GM21367 (cell line): ENCODE measurements at regions not wholly inside any gene's neighbourhood (a gene's known extent, or its start where the extent isn't known, plus 50 kb on each side); places are given as distances from the start of the nearest gene placed in this dataset.
"Not testable (repeated sequence)": the region's sequence is repeated elsewhere in the genome, so short reads cannot be mapped to it uniquely, and the experiment has no call there.

Source experiments
- ATAC-seq: cut with Tn5 transposase; IDR thresholded peaks from one replicate; pipeline ENCODE4 v1.9.1; 2021; ENCODE audit not compliant: unreplicated experiment

DNA sequence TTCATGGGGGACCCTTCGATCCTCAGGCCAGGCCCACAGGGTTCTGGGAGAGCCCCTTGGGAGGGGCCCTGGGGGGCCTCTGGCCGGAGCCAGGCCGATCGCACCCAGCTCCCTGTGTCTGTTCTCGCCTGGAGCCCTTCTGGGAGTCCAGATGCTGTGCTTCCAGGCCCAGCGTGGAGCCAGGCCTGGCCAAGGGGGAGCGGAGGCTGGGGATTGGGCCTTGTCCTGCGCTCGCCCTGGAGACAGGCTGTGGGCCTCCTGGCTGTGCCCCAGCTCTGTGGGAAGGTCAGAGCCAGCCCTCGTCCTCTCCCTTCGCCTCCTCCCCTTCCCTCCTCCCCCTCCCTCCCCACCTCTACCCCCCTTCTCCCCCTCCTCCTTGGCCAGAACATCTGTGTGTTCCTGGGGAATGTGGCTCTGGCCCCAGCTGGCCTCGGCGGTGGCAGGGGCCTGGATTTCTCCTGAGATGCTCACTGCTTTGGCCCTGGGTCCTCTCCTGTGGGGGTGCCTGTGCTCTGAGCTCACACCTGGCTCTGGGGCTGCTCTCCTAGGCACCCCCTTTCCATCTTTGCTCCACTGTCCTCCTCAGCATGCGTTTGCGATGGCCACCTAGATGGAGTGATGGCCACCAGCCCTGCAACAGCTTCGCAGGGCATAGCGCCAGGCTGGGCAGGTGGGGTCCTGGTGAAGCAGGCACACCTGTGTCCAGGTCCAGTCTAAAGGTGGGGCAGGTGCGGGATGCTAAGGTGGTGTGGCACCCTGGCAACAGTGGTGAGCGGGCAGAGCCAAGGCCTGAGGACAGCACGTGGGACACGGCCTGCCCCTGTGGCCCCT lies 90.6 kb upstream of the CIBAR2 start:
- no peak for ATAC-seq

DNA sequence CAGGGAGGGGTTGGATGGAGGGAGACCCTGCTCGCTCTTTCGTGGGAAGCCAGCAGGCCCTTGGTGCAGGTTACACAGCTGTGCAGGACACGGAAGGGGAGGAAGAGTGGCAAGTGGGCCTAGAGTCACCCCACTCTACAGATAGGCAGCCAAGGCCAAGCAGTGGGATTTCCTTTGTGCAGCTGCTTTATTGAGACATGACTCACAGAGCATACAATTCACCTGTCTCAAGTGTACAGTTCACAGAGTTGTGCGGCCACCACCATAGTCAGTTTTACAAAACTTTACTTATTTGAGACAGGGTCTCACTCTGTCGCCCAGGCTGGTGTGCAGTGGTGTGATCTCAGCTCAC lies 91.2 kb upstream of the CIBAR2 start:
- no peak for ATAC-seq

DNA sequence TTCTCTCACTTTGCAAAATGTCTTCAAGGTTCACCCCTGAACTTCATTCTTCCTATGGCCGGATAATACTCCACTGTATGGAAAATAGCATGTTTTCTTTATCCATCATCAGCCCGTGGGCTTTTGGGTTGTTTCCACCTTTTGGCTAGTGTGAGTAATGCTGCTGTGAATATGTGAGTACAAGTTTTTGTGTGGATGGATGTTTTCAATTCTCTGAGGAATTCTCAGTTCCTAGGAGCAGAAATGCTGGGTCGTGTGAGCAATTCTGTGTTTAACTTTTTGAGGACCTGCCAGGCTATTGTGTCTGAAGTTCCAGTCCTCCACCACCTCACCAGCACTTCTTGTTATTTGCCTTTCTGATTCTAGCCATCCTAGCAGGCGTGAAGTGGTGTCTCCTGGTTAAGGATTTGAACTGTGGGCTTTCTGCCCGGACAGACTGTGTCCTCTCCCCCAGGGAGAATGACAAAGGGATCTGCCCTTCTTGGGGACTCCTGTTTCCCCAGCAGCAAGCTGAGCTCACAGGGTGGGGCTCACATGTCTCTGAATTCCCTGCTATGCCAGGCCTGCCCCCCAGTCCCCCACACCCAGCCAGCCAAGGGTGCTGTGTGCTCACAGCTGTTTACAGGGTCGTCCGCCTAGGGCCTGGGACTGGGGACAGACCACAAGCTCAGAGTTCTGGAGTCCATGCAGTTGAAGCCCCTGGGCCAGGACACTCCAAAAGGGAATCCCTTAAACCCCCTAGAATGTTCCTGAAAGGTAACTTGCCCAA lies 92.2 kb upstream of the CIBAR2 start:
- no peak for ATAC-seq

- ATAC-seq: not testable (repeated sequence)
Measured at GRCh38 chr16:85205257-85205656, 93.0 kb upstream of the CIBAR2 start.

- ATAC-seq: no peak
Measured at GRCh38 chr16:85205747-85206471, 93.6 kb upstream of the CIBAR2 start.

DNA sequence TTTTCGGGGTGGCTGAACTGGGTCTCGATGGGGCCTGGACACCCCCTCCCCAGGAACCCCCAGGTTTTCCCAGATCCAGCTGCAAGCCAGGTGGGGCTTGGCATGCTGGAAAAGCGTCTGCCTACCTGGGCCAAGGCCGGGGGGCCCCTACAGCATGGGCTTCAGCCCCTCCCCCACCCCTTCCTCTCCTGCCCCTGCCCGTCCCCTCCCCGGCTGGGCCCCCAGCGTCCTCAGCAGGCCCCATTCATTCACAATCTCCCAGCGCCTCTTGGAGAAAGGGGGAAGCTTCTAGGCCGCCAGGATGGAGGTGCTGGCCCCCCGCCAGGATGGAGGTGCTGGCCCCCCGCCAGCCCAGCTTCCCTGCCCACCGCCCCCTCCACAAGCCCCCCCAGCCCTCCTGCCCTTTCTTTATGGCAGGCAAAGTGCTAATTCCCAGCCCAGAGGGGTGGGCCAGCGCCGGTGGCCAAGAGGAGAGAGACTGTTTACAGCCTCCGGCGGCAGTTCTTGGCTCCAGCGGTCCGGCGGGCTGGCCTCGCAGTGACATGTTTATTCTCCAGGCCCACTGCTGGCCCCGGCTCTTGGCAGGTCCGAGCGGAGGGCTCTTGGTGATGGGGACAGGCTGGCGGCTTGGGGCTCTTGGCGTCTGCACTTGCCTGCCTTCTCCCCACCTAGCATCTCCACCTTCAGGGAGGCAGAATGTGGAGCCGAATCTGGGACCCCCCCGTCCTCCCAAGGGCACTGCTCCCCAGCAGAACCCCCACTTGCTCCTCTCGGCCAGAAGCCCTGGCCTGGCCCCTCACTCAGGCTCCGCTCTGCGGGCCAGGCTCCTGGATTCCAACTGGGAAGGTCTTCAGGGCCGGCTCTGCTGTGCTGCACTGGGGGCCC lies 94.4 kb upstream of the CIBAR2 start:
- ATAC-seq: no peak

- ATAC-seq: no peak
Measured at GRCh38 chr16:85207357-85207921, 95.2 kb upstream of the CIBAR2 start.

GRCh38 chr16:85208181-85208580 lies 95.9 kb upstream of the CIBAR2 start:
- no peak for ATAC-seq

DNA sequence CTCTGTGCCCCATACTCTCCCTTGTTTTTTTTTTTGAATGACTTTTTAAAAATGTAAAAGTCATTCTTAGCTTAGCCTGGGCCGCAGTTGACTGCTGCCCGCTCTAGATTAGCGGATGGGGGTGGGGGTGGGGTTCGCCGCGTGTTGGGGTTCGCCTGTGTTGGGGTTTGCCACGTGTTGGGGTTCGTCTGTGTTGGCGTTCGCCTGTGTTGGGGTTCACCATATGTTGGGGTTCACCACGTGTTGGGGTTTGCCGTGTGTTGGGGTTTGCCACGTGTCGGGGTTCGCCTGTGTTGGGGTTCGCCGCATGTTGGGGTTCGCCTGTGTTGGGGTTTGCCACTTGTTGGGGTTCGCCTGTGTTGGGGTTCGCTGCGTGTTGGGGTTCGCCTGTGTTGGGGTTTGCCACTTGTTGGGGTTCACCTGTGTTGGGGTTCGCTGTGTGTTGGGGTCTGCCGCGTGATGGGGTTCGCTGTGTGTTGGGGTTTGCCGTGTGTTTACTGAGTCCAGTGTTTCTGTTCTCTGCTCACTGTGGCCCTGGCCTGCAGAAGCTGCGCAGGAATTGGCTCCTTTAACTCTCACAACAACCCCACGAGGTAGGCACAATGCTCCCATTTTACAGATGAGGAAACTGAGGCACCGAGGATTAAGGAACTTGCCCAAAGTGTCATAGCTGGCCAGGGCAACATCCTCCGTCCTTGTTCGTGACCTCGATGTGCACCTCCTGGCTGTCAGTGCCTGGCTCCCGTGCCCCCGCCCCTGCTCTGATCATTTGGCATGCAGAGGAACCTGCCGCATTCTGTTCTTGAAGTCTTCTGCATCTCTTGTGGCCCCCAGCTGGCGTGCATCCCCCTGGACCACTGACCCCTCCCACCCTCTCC lies 96.6 kb upstream of the CIBAR2 start:
- no peak for ATAC-seq

DNA sequence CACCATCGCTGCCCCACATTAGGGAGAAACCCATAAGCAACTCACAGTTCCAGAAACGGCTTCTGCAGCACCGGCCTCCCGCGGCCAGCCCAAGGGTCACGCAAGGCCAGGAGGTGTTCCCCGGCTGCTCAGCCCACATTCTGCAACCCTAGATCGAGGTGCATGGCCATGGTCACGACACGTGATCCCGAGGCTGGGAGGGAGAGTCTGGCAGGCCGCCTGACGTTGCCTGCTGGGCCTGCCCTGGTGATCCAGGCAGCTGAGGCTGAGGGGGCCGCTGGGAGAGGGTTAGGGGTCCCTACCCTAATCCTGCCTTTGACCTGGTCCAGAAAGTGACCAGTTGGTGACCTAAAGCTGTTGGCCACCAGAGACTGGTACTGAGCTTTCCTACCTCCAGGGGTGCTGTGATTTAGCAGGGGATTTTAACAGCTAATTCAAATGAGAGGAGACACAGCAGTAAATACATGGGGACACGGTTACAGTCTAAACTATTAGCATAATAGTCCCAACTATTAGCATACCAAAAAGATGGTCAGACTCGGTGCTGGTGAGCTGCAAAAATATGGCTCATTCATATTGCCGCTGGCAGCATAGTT lies 97.4 kb upstream of the CIBAR2 start:
- ATAC-seq: no peak

DNA sequence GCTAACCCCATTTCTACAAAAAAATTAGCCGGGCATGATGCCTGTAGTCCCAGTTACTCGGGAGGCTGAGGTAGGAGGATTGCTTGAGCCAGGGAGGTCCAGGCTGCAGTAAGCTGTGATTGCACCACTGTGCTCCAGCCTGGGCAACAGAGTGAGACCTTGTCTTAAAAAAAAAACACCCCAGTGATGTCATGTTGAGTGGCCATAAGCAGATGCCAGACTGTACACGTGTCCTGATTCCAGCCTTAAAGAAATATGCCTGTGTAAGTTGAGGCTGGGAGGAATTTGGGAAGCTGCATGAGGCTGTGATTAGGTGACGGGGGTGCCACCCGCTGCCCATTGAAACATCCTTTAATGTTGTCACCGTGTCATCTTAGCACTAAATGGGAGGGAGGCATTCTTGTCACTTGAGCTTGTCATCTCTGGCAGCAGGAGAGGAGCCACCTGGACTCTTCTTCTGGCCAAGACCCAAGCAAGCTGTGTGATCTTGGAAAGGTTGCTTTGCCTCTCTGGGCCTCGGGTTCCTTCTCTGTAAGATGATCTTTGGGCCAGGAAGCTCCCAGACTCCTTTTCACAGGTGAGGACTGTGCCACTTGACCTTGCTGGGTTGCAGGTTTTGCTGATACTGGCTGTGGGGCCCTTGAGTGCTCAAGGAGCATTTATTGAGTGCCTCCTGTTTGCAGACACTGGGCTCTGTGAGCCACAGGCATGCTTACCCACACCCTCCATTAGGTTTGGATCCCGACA lies 98.3 kb upstream of the CIBAR2 start:
- no peak for ATAC-seq

DNA sequence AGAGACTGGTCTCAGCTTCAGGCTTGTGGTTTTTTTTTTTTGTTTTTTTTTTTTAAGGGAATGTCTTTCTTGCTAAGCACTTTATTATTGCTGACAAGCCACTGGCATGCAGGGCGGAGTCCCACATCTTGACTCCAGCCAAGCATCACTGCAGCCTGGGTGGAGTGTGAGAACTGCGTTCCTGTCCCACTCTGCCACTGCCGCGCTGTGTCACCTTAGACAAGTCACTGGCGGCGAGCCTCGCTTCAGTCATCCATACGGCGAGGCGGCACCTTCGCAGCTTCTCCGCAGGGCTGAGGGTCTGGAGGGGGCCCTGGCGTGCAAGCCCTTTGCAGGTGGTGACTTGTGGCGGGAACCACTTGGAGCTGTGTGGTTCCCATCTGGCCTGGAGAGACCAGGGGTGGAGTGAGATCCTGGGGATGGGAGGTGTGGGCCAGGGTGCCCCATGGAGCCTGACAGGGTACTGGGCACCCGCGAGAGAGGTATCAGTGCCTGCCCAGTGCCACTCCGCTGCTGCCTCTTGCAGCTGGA lies 99.1 kb upstream of the CIBAR2 start:
- ATAC-seq: no peak

DNA sequence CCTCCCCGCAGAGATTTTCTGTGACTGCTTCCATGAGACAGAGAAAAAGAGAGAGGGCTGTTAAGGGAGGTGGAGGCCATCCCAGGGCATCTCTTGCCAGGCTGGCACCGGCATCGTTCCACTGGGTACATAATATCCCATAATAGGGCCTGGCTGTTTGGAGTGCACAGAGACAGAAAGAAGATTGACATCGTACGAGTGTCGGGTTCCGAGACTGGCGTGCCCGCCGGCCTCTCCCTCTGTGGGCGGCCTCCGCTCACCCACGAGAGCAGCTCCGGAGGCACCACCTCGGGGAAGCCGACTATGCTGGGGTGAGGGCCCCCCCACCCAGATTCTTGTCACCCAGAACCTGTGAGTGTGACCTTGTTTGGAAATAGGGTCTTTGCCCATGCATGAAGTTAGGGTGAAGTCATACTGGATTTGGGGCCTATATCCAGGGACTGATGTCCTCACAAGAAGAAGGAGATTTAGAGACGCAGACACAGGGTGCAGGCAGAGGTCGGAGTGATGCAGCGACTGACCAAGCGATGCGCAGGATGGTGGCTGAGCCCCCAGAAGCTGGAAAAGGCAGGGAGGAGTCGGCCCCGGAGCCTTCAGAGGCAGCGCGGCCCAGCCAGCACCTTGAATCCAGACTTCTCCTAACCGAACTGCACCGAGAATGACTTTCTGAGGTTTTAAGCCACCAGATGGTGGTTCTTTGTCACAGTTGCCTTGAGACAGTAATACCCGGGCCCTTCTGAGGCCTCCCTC lies 101.8 kb upstream of the CIBAR2 start:
- no peak for ATAC-seq

- no peak for ATAC-seq
Measured at GRCh38 chr16:85215478-85216118, 103.3 kb upstream of the CIBAR2 start.

DNA sequence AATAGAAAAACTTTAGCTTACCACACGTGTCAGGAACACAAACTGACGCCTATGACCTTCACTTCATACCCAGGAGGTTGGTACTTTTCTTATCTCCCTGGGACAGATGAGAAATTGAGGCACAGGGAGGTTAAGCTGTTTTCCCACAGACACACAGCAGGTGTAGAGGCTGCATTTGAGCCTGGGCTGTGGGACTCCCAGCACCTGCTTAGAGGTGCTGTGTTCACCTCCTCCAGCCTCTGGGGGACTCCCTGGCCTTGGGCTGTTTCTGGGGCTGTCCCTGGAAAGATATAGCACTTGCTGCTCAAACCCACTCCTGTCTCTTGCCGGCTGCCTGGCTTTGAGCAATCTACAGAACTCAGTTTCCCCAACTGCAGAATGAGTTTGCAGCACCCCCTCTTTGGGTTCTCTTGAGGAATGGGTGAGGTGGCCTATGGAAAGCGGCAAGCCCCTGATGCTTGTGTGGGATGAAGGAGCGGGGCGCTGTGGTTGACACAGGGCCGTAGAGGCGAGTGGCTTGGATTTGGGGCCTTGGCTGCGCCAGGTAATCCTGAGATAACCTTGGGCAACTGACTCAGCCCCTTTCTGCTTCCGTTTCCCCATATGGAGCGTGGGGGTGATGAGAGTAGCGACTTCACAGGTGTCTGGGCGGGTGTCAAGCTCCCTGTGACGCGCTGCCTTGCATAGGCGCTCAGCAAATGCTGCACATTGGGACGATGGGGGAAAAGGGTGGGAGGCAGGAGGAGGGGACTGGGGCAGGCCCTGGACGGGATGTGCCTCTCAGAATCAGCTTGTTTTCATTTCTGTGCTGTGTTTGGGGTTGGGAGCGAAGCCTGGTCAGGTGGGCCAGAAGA lies 104.5 kb upstream of the CIBAR2 start:
- ATAC-seq: no peak
